ENCODE measurements at regions not wholly inside any gene's neighbourhood (a gene's known extent, or its start where the extent isn't known, plus 50 kb on each side); places are given as distances from the start of the nearest gene placed in this dataset.
"Not testable (repeated sequence)": the region's sequence is repeated elsewhere in the genome, so short reads cannot be mapped to it uniquely, and the experiment has no call there.

GRCh38 chr3:127435299-127435698 lies 147.5 kb upstream of the PRR20G start:
- DNase-seq, result not testable (repeated sequence)

GRCh38 chr3:127431066-127431465 lies 143.2 kb upstream of the PRR20G start:
- peak; percentile 12 for DNase-seq

- DNase-seq, result peak; percentile 66
Measured at GRCh38 chr3:127428344-127428997, 140.6 kb upstream of the PRR20G start.

GRCh38 chr3:127427666-127428065 lies 139.8 kb upstream of the PRR20G start:
- no peak for DNase-seq

- no peak for DNase-seq
Measured at GRCh38 chr3:127427156-127427555, 139.3 kb upstream of the PRR20G start.

GRCh38 chr3:127426444-127427153 lies 138.8 kb upstream of the PRR20G start:
- peak; percentile 53 for DNase-seq

GRCh38 chr3:127425505-127426443 lies 137.9 kb upstream of the PRR20G start:
- no peak for DNase-seq

GRCh38 chr3:127424766-127425504 lies 137.1 kb upstream of the PRR20G start:
- DNase-seq, result no peak

GRCh38 chr3:127423856-127424765 lies 136.3 kb upstream of the PRR20G start:
- DNase-seq, result no peak

- no peak for DNase-seq
Measured at GRCh38 chr3:127422663-127423375, 135.0 kb upstream of the PRR20G start.

GRCh38 chr3:127421943-127422662 lies 134.3 kb upstream of the PRR20G start:
- DNase-seq, result no peak

GRCh38 chr3:127420829-127421228 lies 133.0 kb upstream of the PRR20G start:
- DNase-seq, result no peak

- no peak for DNase-seq
Measured at GRCh38 chr3:127419641-127420553, 132.1 kb upstream of the PRR20G start.

GRCh38 chr3:127419182-127419581 lies 131.3 kb upstream of the PRR20G start:
- peak; percentile 34 for DNase-seq

- no peak for DNase-seq
Measured at GRCh38 chr3:127418560-127419147, 130.8 kb upstream of the PRR20G start.

- no peak for DNase-seq
Measured at GRCh38 chr3:127417709-127418559, 130.1 kb upstream of the PRR20G start.

GRCh38 chr3:127413871-127414270 lies 126.0 kb upstream of the PRR20G start:
- DNase-seq, result no peak

GRCh38 chr3:127413318-127413673 lies 125.5 kb upstream of the PRR20G start:
- DNase-seq, result no peak
